ENCODE measurements at regions not wholly inside any gene's neighbourhood (a gene's known extent, or its start where the extent isn't known, plus 50 kb on each side); places are given as distances from the start of the nearest gene placed in this dataset.

DNA sequence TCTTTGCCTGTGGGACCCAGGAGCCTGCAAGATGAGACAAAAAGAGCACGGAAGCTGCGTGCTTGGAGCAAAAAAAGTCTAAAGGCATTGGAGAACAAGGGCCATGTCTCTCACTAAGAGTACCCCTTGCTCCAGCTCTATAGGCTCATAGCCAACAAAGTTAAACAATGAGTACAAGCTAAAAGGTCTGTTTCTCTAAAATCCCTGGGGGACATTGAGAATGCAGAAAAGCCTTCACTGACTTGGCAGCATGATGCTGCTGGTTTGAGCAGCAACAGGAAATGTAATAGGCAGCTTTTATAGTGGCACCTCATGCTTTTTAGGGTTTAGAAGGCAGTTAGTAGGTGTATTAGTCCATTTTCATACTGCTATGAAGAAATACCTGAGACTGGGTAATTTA is 287.5 kb downstream of the SMARCA2 start:
- Histone ChIP-seq H2BK5ac (ENCODE audit: low read length) (no peak overlapping the region), H3K79me2 (ENCODE audit: control insufficient read depth, insufficient read depth, low read length) (no peaks in the 10 kb centered on the region), H3K4ac (ENCODE audit: low read depth, low read length) (no peak overlapping the region), H3K4me2 (ENCODE audit: low read length) (no peak overlapping the region), H3K4me3 (ENCODE audit: low read length) (no peak overlapping the region), H3K23ac (ENCODE audit: low read length) (no peak overlapping the region), H3K56ac (ENCODE audit: low read length) (no peak overlapping the region), H2AK5ac (ENCODE audit: low read length) (no peak overlapping the region), H2BK120ac (ENCODE audit: low read depth, low read length) (no peak overlapping the region), H3K18ac (ENCODE audit: low read length) (no peak overlapping the region), H3K27ac (ENCODE audit: low read depth, low read length) (no peak overlapping the region), H2BK15ac (replicated peaks; ENCODE audit: low read depth) (no peak overlapping the region), H3K36me3 (ENCODE audit: control insufficient read depth, insufficient read depth, low read length) (no peaks in the 10 kb centered on the region), H3K79me1 (ENCODE audit: low read length) (no peaks in the 10 kb centered on the region), H4K5ac (ENCODE audit: low read length) (no peak overlapping the region), H3K4me1 (ENCODE audit: control insufficient read depth, low read depth, low read length) (no peaks in the 10 kb centered on the region), H4K8ac (ENCODE audit: low read depth, low read length) (no peak overlapping the region), H3K27me3 (ENCODE audit: insufficient read depth, low read length, poor library complexity) (no peaks in the 10 kb centered on the region), H3K9ac (ENCODE audit: low read length) (no peak overlapping the region)
- no CpG with 5 or more reads among the region's 2 CpGs for WGBS (ENCODE audit: extremely low coverage, insufficient coverage, low lambda C conversion rate)
- no peak for DNase-seq

DNA sequence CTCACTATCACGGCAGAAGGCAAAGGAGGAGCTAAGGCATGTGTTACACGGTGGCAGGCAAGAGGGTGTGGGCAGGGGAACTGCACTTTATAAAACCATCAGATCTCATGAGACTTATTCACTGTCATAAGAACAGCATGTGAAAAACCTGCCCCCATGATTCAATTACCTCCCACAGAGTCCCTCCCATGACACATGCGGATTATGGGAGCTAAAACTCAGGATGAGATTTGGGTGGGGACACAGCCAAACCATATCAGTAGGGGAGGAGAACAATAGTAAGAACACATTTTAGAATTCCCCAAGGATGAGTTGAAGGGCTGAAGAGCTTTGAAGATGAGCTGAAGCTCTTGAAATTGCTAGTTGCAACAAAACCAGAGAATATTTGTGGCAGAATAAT is 287.9 kb downstream of the SMARCA2 start:
- Histone ChIP-seq H3K79me2 (ENCODE audit: control insufficient read depth, insufficient read depth, low read length) (no peaks in the 10 kb centered on the region), H2AK5ac (ENCODE audit: low read length) (no peak overlapping the region), H4K5ac (ENCODE audit: low read length) (no peak overlapping the region), H3K36me3 (ENCODE audit: control insufficient read depth, insufficient read depth, low read length) (no peaks in the 10 kb centered on the region), H3K27me3 (ENCODE audit: insufficient read depth, low read length, poor library complexity) (no peaks in the 10 kb centered on the region), H3K27ac (ENCODE audit: low read depth, low read length) (no peak overlapping the region), H3K4me2 (ENCODE audit: low read length) (no peak overlapping the region), H3K9ac (ENCODE audit: low read length) (no peak overlapping the region), H2BK15ac (replicated peaks; ENCODE audit: low read depth) (no peak overlapping the region), H2BK120ac (ENCODE audit: low read depth, low read length) (no peak overlapping the region), H3K56ac (ENCODE audit: low read length) (no peak overlapping the region), H2BK5ac (ENCODE audit: low read length) (no peak overlapping the region), H3K18ac (ENCODE audit: low read length) (no peak overlapping the region), H3K23ac (ENCODE audit: low read length) (no peak overlapping the region), H3K4me3 (ENCODE audit: low read length) (no peak overlapping the region), H3K4me1 (ENCODE audit: control insufficient read depth, low read depth, low read length) (no peaks in the 10 kb centered on the region), H3K4ac (ENCODE audit: low read depth, low read length) (no peak overlapping the region), H3K79me1 (ENCODE audit: low read length) (no peaks in the 10 kb centered on the region), H4K8ac (ENCODE audit: low read depth, low read length) (no peak overlapping the region)
- DNase-seq = no peak
- no CpG with 5 or more reads among the region's 3 CpGs for WGBS (ENCODE audit: extremely low coverage, insufficient coverage, low lambda C conversion rate)

DNA sequence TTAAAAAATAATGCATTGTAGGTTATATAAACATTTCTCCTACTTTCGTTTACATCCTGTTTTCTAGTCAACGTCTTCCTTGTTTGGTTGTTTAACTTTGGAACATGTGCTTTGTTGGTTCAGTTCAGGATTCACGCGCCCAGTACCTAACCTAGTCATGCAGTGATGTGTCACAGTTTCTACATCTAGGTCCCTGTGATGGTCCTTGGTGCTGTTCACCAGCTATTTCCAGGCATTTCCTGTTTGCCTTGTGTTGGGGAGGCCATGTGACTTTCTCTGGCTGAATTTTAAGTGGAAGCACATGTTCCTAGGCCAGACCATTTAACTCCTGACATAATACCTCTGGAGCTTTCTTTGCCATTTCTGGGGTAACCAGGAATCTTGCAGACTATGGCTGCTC is 292.3 kb downstream of the SMARCA2 start:
- Histone ChIP-seq H4K8ac (ENCODE audit: low read depth, low read length) (no peak overlapping the region), H3K4me2 (ENCODE audit: low read length) (no peak overlapping the region), H2AK5ac (ENCODE audit: low read length) (no peak overlapping the region), H3K27ac (ENCODE audit: low read depth, low read length) (no peak overlapping the region), H3K56ac (ENCODE audit: low read length) (no peak overlapping the region), H3K36me3 (ENCODE audit: control insufficient read depth, insufficient read depth, low read length) (no peaks in the 10 kb centered on the region), H3K23ac (ENCODE audit: low read length) (no peak overlapping the region), H3K9ac (ENCODE audit: low read length) (no peak overlapping the region), H2BK120ac (ENCODE audit: low read depth, low read length) (no peak overlapping the region), H3K4me3 (ENCODE audit: low read length) (no peak overlapping the region), H3K79me1 (ENCODE audit: low read length) (no peaks in the 10 kb centered on the region), H3K27me3 (ENCODE audit: insufficient read depth, low read length, poor library complexity) (no peaks in the 10 kb centered on the region), H4K5ac (ENCODE audit: low read length) (no peak overlapping the region), H3K4ac (ENCODE audit: low read depth, low read length) (no peak overlapping the region), H3K4me1 (ENCODE audit: control insufficient read depth, low read depth, low read length) (no peaks in the 10 kb centered on the region), H2BK5ac (ENCODE audit: low read length) (no peak overlapping the region), H3K18ac (ENCODE audit: low read length) (no peak overlapping the region), H3K79me2 (ENCODE audit: control insufficient read depth, insufficient read depth, low read length) (no peaks in the 10 kb centered on the region), H2BK15ac (replicated peaks; ENCODE audit: low read depth) (no peak overlapping the region)
- DNase-seq = peak; percentile 23
- no CpG with 5 or more reads among the region's 4 CpGs for WGBS (ENCODE audit: extremely low coverage, insufficient coverage, low lambda C conversion rate)

DNA sequence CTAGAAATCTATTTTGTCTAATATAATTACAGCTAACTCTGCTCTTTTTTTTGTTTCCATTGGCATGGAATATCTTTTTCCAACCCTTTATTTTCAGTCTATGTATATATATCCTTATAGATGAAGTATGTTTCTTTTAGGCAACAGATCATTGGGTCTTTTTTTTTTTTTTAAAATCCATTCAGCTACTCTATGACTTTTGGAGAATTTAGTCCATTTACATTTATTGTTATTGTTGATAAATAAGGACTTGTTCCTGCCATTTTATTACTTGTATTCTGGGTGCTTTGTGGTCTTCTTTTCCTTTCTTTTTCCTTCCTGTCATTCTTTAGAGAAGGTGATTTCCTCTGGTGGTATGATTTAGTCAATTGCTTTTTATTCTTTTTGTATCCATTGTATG is 296.8 kb downstream of the SMARCA2 start:
- Histone ChIP-seq H2BK5ac (ENCODE audit: low read length) (no peak overlapping the region), H3K79me1 (ENCODE audit: low read length) (no peaks in the 10 kb centered on the region), H3K79me2 (ENCODE audit: control insufficient read depth, insufficient read depth, low read length) (no peaks in the 10 kb centered on the region), H3K36me3 (ENCODE audit: control insufficient read depth, insufficient read depth, low read length) (no peaks in the 10 kb centered on the region), H3K23ac (ENCODE audit: low read length) (no peak overlapping the region), H3K4ac (ENCODE audit: low read depth, low read length) (no peak overlapping the region), H3K56ac (ENCODE audit: low read length) (no peak overlapping the region), H2AK5ac (ENCODE audit: low read length) (no peak overlapping the region), H3K27ac (ENCODE audit: low read depth, low read length) (no peak overlapping the region), H3K9ac (ENCODE audit: low read length) (no peak overlapping the region), H2BK120ac (ENCODE audit: low read depth, low read length) (no peak overlapping the region), H3K4me3 (ENCODE audit: low read length) (no peak overlapping the region), H2BK15ac (replicated peaks; ENCODE audit: low read depth) (no peak overlapping the region), H3K4me2 (ENCODE audit: low read length) (no peak overlapping the region), H3K18ac (ENCODE audit: low read length) (no peak overlapping the region), H4K8ac (ENCODE audit: low read depth, low read length) (no peak overlapping the region), H4K5ac (ENCODE audit: low read length) (no peak overlapping the region), H3K4me1 (ENCODE audit: control insufficient read depth, low read depth, low read length) (no peaks in the 10 kb centered on the region), H3K27me3 (ENCODE audit: insufficient read depth, low read length, poor library complexity) (no peaks in the 10 kb centered on the region)
- DNase-seq = no peak

DNA sequence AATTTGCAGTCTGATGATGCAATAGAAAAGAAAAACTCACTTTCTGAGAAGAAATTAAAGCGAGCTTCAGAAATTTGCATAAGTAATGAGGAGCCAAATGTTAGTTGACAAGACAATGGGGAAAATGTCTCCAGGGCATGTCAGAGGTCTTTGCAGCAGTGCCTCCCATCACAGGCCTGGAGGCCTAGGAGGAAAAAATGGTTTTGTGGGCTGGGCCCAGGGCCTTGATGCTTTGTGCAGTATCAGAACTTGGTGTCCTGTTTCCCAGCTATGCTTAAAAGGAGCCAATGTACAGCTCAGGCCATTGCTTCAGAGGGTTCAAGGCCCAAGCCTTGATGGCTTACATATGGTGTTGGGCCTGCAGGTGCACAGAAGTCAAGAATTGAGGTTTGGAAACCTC is 298.4 kb downstream of the SMARCA2 start:
- no peaks in the 10 kb centered on the region for H3K27me3 ChIP-seq (ENCODE audit: insufficient read depth, low read length, poor library complexity)
- H3K23ac ChIP-seq (ENCODE audit: low read length) = no peak overlapping the region
- no peaks in the 10 kb centered on the region for H3K4me1 ChIP-seq (ENCODE audit: control insufficient read depth, low read depth, low read length)
- no peaks in the 10 kb centered on the region for H3K79me2 ChIP-seq (ENCODE audit: control insufficient read depth, insufficient read depth, low read length)
- H3K4ac ChIP-seq (ENCODE audit: low read depth, low read length) = no peak overlapping the region
- no peak overlapping the region for H3K56ac ChIP-seq (ENCODE audit: low read length)
- H3K9ac ChIP-seq (ENCODE audit: low read length) = no peak overlapping the region
- no peak overlapping the region for H2BK15ac ChIP-seq (replicated peaks; ENCODE audit: low read depth)
- DNase-seq = no peak
- no peaks in the 10 kb centered on the region for H3K36me3 ChIP-seq (ENCODE audit: control insufficient read depth, insufficient read depth, low read length)
- no peak overlapping the region for H2BK120ac ChIP-seq (ENCODE audit: low read depth, low read length)
- H3K4me2 ChIP-seq (ENCODE audit: low read length) = no peak overlapping the region
- WGBS (ENCODE audit: extremely low coverage, insufficient coverage, low lambda C conversion rate) = no CpG with 5 or more reads among the region's 1 CpG
- no peak overlapping the region for H4K8ac ChIP-seq (ENCODE audit: low read depth, low read length)
- H3K27ac ChIP-seq (ENCODE audit: low read depth, low read length) = no peak overlapping the region
- H3K4me3 ChIP-seq (ENCODE audit: low read length) = no peak overlapping the region
- no peaks in the 10 kb centered on the region for H3K79me1 ChIP-seq (ENCODE audit: low read length)
- H2AK5ac ChIP-seq (ENCODE audit: low read length) = no peak overlapping the region
- no peak overlapping the region for H3K18ac ChIP-seq (ENCODE audit: low read length)
- no peak overlapping the region for H2BK5ac ChIP-seq (ENCODE audit: low read length)
- no peak overlapping the region for H4K5ac ChIP-seq (ENCODE audit: low read length)

DNA sequence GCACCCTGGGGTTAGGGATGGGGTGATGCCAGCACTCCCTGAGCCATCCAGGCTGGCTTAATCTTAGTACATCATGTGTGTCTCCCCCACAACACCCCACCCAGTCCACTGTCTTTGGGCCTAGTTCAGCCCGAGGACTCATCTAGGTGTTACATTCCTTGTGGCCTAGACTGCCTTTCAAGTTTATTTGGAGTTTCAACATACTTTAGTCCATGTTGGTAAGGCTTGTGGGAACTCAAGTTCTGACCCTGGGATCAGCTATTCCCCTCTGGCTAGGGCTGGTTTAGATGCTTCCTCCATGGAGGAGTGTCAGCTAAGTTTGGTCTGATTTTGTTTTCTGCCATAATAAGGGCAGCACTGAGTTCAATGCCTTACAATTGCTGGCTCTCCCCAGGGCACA is 302.4 kb downstream of the SMARCA2 start:
- Histone ChIP-seq H4K5ac (ENCODE audit: low read length) (no peak overlapping the region), H2BK120ac (ENCODE audit: low read depth, low read length) (no peak overlapping the region), H3K4me3 (ENCODE audit: low read length) (no peak overlapping the region), H4K8ac (ENCODE audit: low read depth, low read length) (no peak overlapping the region), H3K79me1 (ENCODE audit: low read length) (no peaks in the 10 kb centered on the region), H3K4ac (ENCODE audit: low read depth, low read length) (no peak overlapping the region), H3K56ac (ENCODE audit: low read length) (no peak overlapping the region), H3K4me1 (ENCODE audit: control insufficient read depth, low read depth, low read length) (no peaks in the 10 kb centered on the region), H3K4me2 (ENCODE audit: low read length) (no peak overlapping the region), H3K9ac (ENCODE audit: low read length) (no peak overlapping the region), H3K27ac (ENCODE audit: low read depth, low read length) (no peak overlapping the region), H2AK5ac (ENCODE audit: low read length) (no peak overlapping the region), H3K36me3 (ENCODE audit: control insufficient read depth, insufficient read depth, low read length) (no peaks in the 10 kb centered on the region), H3K23ac (ENCODE audit: low read length) (no peak overlapping the region), H3K27me3 (ENCODE audit: insufficient read depth, low read length, poor library complexity) (no peaks in the 10 kb centered on the region), H3K79me2 (ENCODE audit: control insufficient read depth, insufficient read depth, low read length) (no peaks in the 10 kb centered on the region), H2BK15ac (replicated peaks; ENCODE audit: low read depth) (no peak overlapping the region), H3K18ac (ENCODE audit: low read length) (no peak overlapping the region), H2BK5ac (ENCODE audit: low read length) (no peak overlapping the region)
- DNase-seq = peak; percentile 63
- WGBS (ENCODE audit: extremely low coverage, insufficient coverage, low lambda C conversion rate) = no CpG with 5 or more reads among the region's 1 CpG
